Muscle of back (tissue), 3 donors: ENCODE measurements at regions not wholly inside any gene's neighbourhood (a gene's known extent, or its start where the extent isn't known, plus 50 kb on each side); places are given as distances from the start of the nearest gene placed in this dataset.

Experiments
- DNase-seq, 3 donors: peaks; one replicate each; pipeline versions ENCODE4 v3.0.0 to v3.0.0-alpha.2; 2013

DNA sequence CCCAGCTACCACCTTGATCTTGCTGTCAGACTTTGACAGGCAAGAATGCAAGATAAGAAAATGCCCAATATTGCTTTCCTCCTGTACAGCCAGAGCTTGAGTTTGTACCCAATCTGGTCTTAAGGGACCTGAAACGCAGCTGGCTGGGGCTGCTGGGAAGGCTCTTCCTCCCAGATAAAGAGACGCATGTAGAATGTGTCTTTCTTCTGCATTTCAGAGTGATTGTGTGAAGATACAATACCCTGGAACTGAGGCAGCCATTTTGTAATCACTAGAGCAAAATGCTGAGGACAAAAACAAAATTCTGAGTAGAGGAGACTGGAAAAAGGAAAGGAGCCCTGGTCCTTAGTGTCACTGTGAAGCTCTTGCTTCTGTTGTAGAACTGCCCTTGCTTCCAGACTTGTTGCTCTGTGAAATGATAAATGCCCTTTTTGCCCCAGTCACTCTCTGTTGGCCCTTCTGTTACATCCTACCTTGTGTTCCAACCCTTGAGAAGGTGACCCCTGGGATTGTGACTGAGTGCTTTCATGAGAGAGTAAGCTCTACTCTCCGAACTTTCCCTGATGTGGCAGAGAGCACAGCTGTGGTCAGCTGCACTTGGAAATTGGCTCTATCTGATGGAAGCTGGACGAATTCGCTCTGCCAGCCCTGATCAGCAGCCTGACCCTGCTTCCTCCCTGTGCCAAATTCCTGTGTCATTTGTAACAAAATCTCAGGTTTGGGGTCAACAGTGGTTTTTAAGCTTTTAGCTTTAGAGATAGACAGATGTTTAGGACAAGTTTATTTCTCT, 137.4 kb upstream of the RBMS1 start:
- peak; percentile 44 to 76 (median 46) for DNase-seq

DNA sequence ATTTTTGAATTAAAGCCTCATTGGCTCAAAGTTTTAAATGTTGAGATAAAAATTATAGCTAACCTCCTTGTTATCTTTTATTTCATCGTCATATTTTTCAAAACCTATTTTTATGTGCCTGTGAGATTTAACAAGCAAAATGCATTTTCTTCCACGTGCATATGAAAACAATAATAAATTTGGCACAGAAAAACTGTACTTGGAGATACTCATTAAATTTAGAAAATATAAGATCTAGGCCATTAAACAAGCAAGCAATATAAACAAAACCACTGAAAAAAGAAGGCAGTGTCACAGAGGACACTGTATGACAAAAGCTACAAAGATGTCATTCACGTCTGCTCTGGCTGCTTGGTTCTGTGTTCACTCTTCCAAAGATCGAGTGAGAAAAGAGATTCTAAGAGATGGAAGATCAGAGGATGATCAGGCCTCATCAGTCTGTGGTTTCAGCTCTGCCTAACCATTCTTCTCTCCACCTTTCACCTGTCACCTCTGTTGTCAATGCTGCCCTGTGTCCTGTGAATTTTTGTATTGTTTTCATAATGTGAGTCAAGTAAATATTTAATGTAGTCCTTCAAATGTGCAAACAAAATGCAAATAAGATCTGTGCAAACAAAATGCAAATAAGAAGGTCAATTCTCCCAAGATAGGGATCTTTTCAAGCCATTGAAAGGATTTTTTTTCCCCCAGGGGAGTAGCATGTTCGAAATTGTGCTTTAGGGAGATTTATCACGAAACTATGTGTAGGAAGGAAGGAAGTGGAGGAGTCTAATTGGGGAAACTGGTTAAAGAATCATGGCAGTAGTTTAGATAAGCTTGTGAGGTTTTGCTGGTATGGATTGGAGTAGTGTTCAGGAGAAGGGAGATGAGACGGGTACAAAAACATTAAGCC, 138.7 kb upstream of the RBMS1 start:
- DNase-seq: peak in 1 of 3 donors; percentile 51

GRCh38 chr2:160634436-160634835, 140.8 kb upstream of the RBMS1 start:
- DNase-seq: no peak

- no peak for DNase-seq
Measured at GRCh38 chr2:160635488-160635887, 141.9 kb upstream of the RBMS1 start.

- no peak for DNase-seq
Measured at GRCh38 chr2:160639472-160639871, 145.9 kb upstream of the RBMS1 start.

DNA sequence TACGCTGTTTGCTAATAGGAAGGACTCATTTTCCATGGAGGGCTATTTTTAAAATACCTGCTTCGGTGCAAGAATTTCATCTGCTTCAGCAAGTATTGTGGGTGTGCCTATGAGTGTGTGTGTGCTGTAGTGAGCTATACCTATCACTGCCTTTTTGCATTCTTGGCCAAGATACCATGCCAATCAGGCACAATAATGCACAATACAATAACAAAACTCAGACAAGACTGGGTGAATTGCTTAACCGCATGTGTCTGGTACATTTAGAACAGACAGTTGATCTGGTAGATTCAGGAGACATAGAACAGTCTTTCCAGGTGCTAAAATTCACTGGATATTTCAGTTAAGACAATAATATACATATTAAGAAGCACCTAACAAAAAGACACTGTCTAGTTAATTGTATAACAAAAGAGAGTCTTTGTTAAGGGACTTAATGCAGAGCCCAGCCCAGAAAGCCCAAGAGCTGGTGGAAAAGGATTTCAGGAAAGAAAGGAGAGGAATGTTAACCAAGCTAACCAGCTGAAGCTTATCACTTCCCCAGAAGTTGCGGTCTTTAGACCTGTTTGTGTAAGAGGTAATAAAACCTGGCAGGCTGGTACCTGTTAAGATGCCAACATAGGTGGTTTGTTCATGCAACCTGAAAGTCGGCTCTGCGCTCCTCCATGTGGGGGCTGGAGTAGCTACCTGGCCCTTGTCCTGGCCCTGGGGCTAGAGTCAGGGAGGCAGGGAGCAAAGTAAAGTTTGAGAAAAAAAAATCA, 153.3 kb upstream of the RBMS1 start:
- no peak for DNase-seq

GRCh38 chr2:160647967-160648685, 154.5 kb upstream of the RBMS1 start:
- no peak for DNase-seq

DNA sequence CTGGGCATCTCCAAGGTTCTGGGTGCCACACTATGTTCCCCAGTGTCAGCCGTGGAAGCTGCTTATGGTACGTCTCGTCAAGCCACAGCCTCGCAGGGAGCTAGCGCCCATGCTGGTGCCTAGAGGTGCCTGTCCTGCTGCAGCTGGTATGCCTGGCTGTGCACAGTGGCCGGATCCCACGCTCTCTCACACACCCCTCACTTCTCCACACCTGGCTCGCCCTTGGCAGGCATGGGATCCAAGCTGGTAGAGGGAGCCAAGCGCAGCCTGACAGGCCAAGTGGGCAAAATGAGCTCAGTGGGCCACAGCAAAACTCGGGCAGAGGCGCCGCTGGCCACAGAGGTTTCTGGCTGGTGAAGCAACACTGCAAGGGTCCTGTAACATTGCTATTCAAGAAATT, 156.1 kb upstream of the RBMS1 start:
- no peak for DNase-seq

GRCh38 chr2:160650196-160651118, 156.8 kb upstream of the RBMS1 start:
- DNase-seq: no peak

- DNase-seq: no peak
Measured at GRCh38 chr2:160651416-160652200, 158.0 kb upstream of the RBMS1 start.

- DNase-seq: no peak
Measured at GRCh38 chr2:160652236-160652635, 158.6 kb upstream of the RBMS1 start.

DNA sequence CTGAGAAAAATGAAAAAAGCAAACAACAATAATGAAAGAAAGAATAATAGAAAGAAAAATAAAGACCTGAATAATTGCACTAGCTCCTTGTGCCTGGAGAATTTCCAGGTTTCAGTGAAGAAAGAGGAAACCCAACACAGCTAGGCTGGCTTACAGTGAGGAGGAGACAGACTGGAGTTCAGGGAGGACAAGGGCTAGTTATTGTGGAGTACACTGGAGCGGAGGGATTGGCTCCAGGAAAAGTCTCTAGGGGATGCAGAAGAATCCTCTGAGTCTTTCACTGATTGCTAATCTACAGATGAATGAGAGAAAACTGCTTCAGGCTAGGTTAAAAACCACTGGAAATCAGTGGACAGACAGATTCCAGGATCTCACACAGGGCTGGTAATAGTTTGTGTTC, 163.6 kb upstream of the RBMS1 start:
- peak in 1 of 3 donors; percentile 34 for DNase-seq

DNA sequence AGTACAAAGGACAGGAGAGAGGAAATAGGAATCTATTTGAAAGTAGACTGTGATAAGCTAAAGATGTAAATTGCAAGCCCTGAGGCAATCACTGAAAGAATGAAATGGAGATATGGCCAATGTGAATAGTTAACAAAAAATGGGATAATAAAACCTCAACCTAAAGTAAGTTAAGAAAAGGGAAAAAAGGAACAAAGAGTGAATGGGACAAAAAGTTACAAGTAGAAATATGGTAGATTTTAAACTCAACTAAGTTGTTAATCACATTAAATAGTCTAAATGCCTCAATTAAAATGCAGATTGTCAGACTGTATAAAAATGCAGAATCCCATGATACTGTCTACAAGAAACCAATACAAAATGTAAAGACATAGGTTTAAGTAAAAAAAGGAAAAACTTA, 165.2 kb upstream of the RBMS1 start:
- DNase-seq: no peak

DNA sequence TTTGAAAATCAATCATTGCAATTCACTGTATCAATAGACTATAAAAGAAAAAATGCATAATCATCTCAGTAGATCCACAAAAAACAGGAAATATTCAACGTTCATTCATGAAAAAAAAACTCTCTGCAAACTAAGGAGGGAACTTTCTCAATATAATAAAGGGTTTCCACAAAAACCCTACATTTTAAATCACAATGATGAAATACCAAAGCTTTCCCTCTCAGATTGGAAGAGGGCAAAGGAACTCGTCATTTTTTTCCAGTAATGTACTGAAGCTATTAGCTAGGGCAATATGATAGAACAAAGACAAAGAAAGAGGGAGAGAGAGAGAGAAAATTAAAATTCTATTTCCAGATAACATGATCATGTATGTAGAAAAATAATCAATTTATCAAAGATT, 167.1 kb upstream of the RBMS1 start:
- DNase-seq: no peak

DNA sequence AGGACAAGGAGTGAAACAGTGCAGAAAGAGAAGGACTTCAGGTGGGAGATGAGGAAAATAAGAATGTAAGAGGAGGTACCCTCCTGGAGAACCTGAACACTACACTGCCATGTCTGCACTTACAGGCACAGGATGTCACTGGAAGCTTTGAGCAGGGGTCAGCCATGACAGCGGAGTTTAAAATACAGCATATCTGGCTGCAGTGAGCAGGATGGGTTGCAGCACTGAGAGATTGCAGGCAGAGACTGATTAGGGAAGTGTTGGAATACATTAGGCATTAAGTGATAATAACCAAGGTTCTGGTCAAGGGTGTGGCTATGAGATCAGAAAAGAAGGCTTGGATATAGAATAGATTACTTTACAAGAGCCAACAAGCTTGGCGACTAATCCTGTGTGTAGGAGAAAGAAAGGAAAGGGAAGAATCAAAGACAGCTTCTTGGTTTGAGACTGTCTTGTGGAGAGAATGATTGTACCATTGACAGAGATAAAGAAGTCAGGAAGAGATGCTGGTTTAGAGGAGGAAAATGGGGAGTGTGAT, 171.1 kb upstream of the RBMS1 start:
- peak in 1 of 3 donors; percentile 20 for DNase-seq

DNA sequence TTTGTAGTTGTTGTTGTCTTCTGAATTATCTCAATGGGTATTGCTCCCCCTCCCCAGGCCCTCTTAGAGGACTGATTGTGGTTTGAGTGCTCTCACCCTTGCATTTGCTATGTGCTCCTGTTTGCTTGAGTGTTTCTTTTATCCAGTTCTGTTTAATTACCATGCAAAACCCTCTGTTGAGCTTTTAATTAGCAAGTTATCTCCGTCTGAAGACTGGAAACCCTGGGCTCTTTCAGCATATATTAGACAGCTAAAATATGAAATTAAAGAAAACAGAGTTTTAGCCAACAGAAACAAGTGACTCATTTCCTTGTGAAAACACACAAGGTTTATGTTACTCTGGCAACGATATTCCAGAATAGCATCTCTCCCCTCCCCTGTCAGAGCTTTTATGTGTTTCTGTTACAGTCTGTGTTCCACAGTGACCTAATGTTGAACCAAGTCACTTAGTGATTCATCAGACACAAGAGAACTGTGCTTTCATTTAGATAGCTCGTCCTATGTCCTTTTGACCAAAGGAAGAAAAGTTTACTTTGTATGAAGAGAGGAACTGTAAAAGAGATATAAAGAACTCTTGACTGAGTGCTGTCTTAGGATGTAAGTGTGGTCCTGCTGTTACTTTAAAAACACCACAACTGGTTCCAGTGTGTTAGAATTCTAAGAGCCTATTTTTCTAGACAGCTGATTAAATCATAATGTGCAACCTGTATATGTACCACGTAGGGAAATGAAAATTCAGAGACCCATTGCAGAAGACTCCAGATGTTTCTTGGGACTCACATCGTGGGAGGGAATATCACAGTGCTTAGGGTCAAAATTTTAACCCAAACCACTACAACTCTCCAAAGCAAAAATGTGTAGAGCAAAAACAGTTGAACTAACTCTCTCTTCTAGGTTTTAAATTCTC, 172.8 kb upstream of the RBMS1 start:
- DNase-seq: peak; percentile 84 to 95 (median 91)

- DNase-seq: no peak
Measured at GRCh38 chr2:160667811-160668210, 174.2 kb upstream of the RBMS1 start.

- no peak for DNase-seq
Measured at GRCh38 chr2:160670618-160671017, 177.0 kb upstream of the RBMS1 start.
